Endothelial cell (in vitro differentiated cells): ENCODE measurements at regions not wholly inside any gene's neighbourhood (a gene's known extent, or its start where the extent isn't known, plus 50 kb on each side); places are given as distances from the start of the nearest gene placed in this dataset.

ENCODE experiments used
- DNase-seq: peaks from one replicate; pipeline ENCODE4 v3.0.0; 2021; ENCODE audit warnings: low spot score
- H3K27ac Mint-ChIP-seq: one replicate; pipeline ENCODE4 v1.8.0; 2021; ENCODE audit warnings: mixed read lengths, inconsistent platforms; ENCODE audit not compliant: unreplicated experiment
- H3K27me3 Mint-ChIP-seq: one replicate; pipeline ENCODE4 v1.8.0; 2021; ENCODE audit warnings: mild to moderate bottlenecking, moderate library complexity, mixed read lengths, inconsistent platforms; ENCODE audit not compliant: unreplicated experiment
- H3K36me3 Mint-ChIP-seq: one replicate; pipeline ENCODE4 v1.8.0; 2021; ENCODE audit warnings: mild to moderate bottlenecking, low read depth, mixed read lengths, inconsistent platforms; ENCODE audit not compliant: unreplicated experiment
- H3K4me1 Mint-ChIP-seq: one replicate; pipeline ENCODE4 v1.8.0; 2021; ENCODE audit warnings: mild to moderate bottlenecking, mixed read lengths, inconsistent platforms; ENCODE audit not compliant: unreplicated experiment
- H3K4me3 Mint-ChIP-seq: one replicate; pipeline ENCODE4 v1.8.0; 2021; ENCODE audit warnings: mild to moderate bottlenecking, mixed read lengths, inconsistent platforms; ENCODE audit not compliant: unreplicated experiment
- H3K9me3 Mint-ChIP-seq: one replicate; pipeline ENCODE4 v1.8.0; 2021; ENCODE audit warnings: mixed read lengths, inconsistent platforms; ENCODE audit not compliant: unreplicated experiment
- CTCF ChIP-seq: fragments of 200-600 bp; sonication (generic); IDR thresholded peaks from one replicate; pipeline ENCODE4 v1.5.0; 2021; ENCODE audit warnings: antibody characterized with exemption; ENCODE audit not compliant: unreplicated experiment

GRCh38 chr2:118696786-118697465 is 150.5 kb downstream of the EN1 start:
- DNase-seq = no peak
- no peaks in the 10 kb centered on the region for H3K9me3 Mint-ChIP-seq
- H3K4me3 Mint-ChIP-seq = no peak overlapping the region

GRCh38 chr2:118693287-118693822 is 154.1 kb downstream of the EN1 start:
- Mint-ChIP-seq H3K4me3 (no peak overlapping the region), H3K4me1 (peaks cover 5% of the 10 kb centered on the region), H3K27ac (no peak overlapping the region), H3K9me3 (no peaks in the 10 kb centered on the region), H3K27me3 (peaks cover 3% of the 10 kb centered on the region), H3K36me3 (no peaks in the 10 kb centered on the region)
- TF ChIP-seq CTCF = no peak
- no peak for DNase-seq

More at GRCh38 chr2:118696786-118697465, 150.5 kb downstream of the EN1 start:
- H3K27ac Mint-ChIP-seq = no peak overlapping the region
- H3K36me3 Mint-ChIP-seq = no peaks in the 10 kb centered on the region
- H3K27me3 Mint-ChIP-seq = peaks cover 3% of the 10 kb centered on the region
- H3K4me1 Mint-ChIP-seq = peaks cover 5% of the 10 kb centered on the region
- no peak for TF ChIP-seq CTCF

GRCh38 chr2:118689874-118690273 is 157.6 kb downstream of the EN1 start:
- no peak for DNase-seq
- Mint-ChIP-seq H3K27me3 (peaks cover 3% of the 10 kb centered on the region), H3K27ac (no peak overlapping the region), H3K4me1 (no peaks in the 10 kb centered on the region), H3K36me3 (no peaks in the 10 kb centered on the region), H3K4me3 (no peak overlapping the region), H3K9me3 (no peaks in the 10 kb centered on the region)
- TF ChIP-seq CTCF = no peak

GRCh38 chr2:118689456-118689855 is 158.0 kb downstream of the EN1 start:
- Mint-ChIP-seq H3K9me3 (no peaks in the 10 kb centered on the region), H3K27me3 (no peaks in the 10 kb centered on the region), H3K36me3 (no peaks in the 10 kb centered on the region), H3K4me1 (no peaks in the 10 kb centered on the region), H3K4me3 (no peak overlapping the region), H3K27ac (no peak overlapping the region)
- no peak for DNase-seq
- no peak for TF ChIP-seq CTCF

- Mint-ChIP-seq H3K9me3 (no peaks in the 10 kb centered on the region), H3K27me3 (no peaks in the 10 kb centered on the region), H3K36me3 (no peaks in the 10 kb centered on the region), H3K27ac (no peak overlapping the region), H3K4me1 (no peaks in the 10 kb centered on the region), H3K4me3 (no peak overlapping the region)
- no peak for DNase-seq
- no peak for TF ChIP-seq CTCF
Measured at GRCh38 chr2:118689033-118689432, 158.4 kb downstream of the EN1 start.
